Bronchial epithelial cell (primary cell): ENCODE measurements at regions not wholly inside any gene's neighbourhood (a gene's known extent, or its start where the extent isn't known, plus 50 kb on each side); places are given as distances from the start of the nearest gene placed in this dataset.

Experiments
- DNase-seq: peaks from one replicate; pipeline ENCODE4 v3.0.0-alpha.2; 2010; ENCODE audit warnings: low read depth
- FAIRE-seq: peaks from 2 replicates; lab custom pipeline; 2011; peaks lifted over from hg19 to GRCh38; lab: Jason Lieb, UNC
- H3K27me3 ChIP-seq: 2 replicates; pipeline ENCODE4 v1.5.1; 2011; ENCODE audit warnings: low read length; ENCODE audit not compliant: control insufficient read depth, insufficient read depth
- H3K36me3 ChIP-seq: 2 replicates; pipeline ENCODE4 v1.5.1; 2011; ENCODE audit warnings: low read length; ENCODE audit not compliant: control insufficient read depth, insufficient read depth
- H3K4me3 ChIP-seq: 2 replicates; pipeline ENCODE4 v1.5.1; 2011; ENCODE audit warnings: mild to moderate bottlenecking, low read depth, low read length, control low read depth
- TF ChIP-seq, protein P1 (sequence below): IDR thresholded peaks from 2 replicates; pipeline ENCODE4 v1.5.1; 2011; ENCODE audit warnings: mild to moderate bottlenecking, moderate library complexity, low read length, control low read depth, inconsistent platforms; ENCODE audit not compliant: insufficient read depth, severe bottlenecking

DNA sequence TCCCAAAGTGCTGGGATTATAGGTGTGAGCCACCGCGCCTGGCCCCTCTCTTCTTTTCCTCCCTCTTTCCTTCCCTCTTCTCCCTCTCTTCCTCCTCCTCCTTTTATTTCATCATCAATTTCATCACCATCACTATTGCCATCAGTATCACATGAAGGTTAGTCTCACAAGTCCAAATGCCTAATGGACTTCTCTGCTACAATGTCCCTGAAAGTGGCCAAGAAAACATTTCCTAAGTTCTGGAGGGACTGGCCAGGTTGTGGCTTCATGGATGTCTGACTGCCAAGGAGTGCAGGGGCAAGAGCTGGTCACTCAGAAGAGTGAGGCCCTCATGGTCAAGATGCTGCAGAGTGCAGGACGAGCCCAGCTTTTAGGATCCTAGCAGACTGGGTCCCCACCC is 97.6 kb downstream of the SYNE3 start:
- DNase-seq (no peak), FAIRE-seq (no peak)
- H3K36me3 ChIP-seq: no peaks in the 10 kb centered on the region

DNA sequence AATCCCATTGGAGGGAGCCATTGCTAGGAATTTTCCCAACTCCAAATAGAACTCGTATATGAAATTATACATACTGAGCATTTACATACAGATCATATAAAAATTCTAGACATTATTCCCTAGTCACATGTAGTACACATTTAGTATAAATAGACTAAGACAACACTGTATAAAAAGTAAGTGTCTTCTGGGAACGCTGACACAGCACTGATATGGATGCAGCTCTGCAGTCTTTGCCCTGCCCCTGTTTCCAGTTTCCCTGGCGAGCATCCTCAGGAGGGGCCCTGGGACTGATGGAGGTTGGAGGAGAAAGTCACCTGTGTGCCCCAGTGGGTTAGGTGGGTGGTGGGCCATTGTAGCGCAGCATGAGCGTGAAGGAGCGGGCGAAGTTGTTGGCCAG is 97.8 kb upstream of the CLMN start:
- Histone ChIP-seq H3K4me3 (no peak overlapping the region), H3K36me3 (no peaks in the 10 kb centered on the region), H3K27me3 (no peaks in the 10 kb centered on the region)
- TF ChIP-seq, protein P1, sequence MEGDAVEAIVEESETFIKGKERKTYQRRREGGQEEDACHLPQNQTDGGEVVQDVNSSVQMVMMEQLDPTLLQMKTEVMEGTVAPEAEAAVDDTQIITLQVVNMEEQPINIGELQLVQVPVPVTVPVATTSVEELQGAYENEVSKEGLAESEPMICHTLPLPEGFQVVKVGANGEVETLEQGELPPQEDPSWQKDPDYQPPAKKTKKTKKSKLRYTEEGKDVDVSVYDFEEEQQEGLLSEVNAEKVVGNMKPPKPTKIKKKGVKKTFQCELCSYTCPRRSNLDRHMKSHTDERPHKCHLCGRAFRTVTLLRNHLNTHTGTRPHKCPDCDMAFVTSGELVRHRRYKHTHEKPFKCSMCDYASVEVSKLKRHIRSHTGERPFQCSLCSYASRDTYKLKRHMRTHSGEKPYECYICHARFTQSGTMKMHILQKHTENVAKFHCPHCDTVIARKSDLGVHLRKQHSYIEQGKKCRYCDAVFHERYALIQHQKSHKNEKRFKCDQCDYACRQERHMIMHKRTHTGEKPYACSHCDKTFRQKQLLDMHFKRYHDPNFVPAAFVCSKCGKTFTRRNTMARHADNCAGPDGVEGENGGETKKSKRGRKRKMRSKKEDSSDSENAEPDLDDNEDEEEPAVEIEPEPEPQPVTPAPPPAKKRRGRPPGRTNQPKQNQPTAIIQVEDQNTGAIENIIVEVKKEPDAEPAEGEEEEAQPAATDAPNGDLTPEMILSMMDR: no peak
- DNase-seq: no peak
- FAIRE-seq: no peak

More for the DNA sequence above, 97.6 kb downstream of the SYNE3 start:
- Histone ChIP-seq H3K4me3 (no peak overlapping the region), H3K27me3 (no peaks in the 10 kb centered on the region)
- TF ChIP-seq, protein P1: no peak

DNA sequence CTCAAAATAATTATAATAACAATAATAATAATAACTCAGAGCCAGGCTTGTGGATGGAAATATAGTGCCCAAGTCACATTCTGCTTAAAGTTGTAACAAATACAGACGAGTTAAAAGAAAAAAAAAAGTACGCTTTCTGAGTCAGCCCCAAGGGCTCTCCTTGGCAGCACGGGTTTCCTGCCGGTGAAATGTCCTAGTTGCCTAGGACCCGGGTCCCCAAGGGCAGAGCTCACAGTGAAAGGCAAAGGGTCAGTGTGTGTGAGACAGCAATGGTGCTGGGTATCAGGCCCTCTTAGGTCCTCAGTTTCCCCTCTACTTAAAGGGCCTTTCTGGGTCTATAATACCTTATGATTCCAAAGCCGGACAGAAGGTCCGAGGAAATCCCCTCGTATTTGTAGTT is 96.3 kb upstream of the CLMN start:
- Histone ChIP-seq H3K4me3 (no peak overlapping the region), H3K36me3 (no peaks in the 10 kb centered on the region), H3K27me3 (no peaks in the 10 kb centered on the region)
- DNase-seq (no peak), FAIRE-seq (no peak)
- TF ChIP-seq, protein P1: no peak

DNA sequence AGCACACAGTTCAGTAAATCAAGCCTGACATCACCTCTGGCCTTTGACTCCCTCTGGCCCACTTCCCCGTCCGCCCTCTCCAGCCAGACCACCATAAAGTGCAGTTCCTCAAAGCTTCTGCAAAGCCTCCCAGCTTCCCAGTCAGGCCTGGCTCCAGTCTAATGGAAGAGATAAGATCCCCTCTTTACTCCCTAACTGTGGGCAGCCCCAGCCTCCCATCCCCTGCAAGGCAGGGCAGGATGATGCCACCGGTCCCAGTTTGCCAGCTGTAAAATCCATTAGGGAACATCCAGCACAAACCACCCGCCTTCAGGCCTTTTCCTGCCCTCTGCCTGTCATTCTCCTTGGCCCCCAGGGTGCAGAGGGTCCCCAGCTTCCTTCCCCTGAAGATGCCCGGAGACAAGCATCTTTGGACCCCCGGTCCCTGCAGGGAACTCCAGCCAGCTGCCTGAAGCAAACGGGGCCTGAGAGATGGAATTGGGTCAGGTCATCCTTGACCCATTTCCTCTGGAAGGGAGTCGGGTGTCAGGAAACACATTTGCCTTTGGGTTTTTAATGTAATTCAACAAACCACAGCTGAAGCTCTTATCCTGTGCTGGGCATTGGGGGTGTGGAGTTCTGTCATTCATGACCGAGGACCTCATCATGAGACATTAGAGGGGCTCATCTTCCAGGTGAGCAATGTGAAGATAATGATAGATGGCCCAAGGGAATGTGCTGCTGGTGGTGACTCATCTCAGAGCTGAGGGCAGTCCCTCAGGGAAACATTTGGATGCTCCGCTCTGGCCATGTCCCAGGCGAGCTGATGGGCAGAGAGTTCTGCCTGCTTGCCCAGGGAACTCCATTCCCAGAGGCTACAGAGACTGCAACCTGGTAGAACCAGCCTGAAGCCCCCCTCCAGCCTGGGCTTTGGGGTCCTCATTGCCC is 93.8 kb upstream of the CLMN start:
- H3K4me3 ChIP-seq: no peak overlapping the region
- H3K36me3 ChIP-seq: no peaks in the 10 kb centered on the region
- DNase-seq: peak; percentile 2
- peak; percentile 70 for FAIRE-seq
- no peaks in the 10 kb centered on the region for H3K27me3 ChIP-seq
- TF ChIP-seq, protein P1: no peak

DNA sequence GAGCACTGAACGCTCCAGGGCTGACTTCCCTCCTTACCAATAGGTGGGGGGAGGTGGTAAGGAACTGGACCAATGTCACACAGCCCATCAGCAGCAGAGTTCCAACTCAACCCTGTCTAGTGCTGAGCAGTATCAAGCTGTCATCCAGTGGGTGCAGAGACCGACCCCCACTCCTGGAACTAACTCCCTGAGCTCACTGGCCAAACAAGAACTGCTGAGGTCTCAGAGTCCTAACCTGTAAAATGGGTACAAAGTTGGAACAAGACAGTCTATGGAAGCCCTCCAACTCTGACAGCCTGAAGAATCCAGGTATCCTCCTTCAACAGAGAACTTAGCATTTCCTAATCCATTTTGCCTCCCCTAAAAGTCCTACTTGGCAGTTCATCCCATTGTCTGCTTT is 91.1 kb upstream of the CLMN start:
- Histone ChIP-seq H3K4me3 (no peak overlapping the region), H3K36me3 (no peaks in the 10 kb centered on the region), H3K27me3 (no peaks in the 10 kb centered on the region)
- TF ChIP-seq, protein P1: no peak
- DNase-seq (no peak), FAIRE-seq (peak; percentile 43)
